ENCODE measurements at regions not wholly inside any gene's neighbourhood (a gene's known extent, or its start where the extent isn't known, plus 50 kb on each side); places are given as distances from the start of the nearest gene placed in this dataset.

DNA sequence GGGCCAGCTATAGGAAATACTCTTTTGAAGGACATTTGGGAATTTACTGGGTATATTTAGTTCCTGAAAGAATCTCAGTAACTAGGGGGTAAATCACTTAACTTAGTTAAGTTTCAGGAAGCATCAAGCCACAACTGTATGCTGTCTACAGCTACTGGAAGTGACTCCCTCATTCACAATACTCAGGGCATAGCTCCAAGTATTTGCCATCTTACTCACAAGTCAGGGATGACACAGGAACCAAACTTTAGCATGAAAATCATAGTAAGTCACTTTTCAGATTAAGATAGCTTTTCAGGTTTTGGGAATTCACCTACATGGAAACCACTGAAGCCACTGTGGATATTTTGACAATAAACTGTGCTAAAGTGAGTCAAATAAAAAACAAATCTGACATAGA, 242.4 kb upstream of the ATP10B start:
- H3K27ac ChIP-seq, result no peak overlapping the region
- H3K4me1 ChIP-seq, result no peaks in the 10 kb centered on the region
- H3K36me3 ChIP-seq, result no peaks in the 10 kb centered on the region
- TF ChIP-seq, protein P1, sequence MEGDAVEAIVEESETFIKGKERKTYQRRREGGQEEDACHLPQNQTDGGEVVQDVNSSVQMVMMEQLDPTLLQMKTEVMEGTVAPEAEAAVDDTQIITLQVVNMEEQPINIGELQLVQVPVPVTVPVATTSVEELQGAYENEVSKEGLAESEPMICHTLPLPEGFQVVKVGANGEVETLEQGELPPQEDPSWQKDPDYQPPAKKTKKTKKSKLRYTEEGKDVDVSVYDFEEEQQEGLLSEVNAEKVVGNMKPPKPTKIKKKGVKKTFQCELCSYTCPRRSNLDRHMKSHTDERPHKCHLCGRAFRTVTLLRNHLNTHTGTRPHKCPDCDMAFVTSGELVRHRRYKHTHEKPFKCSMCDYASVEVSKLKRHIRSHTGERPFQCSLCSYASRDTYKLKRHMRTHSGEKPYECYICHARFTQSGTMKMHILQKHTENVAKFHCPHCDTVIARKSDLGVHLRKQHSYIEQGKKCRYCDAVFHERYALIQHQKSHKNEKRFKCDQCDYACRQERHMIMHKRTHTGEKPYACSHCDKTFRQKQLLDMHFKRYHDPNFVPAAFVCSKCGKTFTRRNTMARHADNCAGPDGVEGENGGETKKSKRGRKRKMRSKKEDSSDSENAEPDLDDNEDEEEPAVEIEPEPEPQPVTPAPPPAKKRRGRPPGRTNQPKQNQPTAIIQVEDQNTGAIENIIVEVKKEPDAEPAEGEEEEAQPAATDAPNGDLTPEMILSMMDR (IDR thresholded peaks at IDR 0.05), result no peak
- TF ChIP-seq EP300 (IDR thresholded peaks at IDR 0.05) (no peak), POLR2A (IDR thresholded peaks at IDR 0.05) (no peak)
- H3K9me3 ChIP-seq, result no peaks in the 10 kb centered on the region
- H3K4me3 ChIP-seq, result no peak overlapping the region
- peaks cover 3% of the 10 kb centered on the region for H3K27me3 ChIP-seq
- no peak for ATAC-seq

DNA sequence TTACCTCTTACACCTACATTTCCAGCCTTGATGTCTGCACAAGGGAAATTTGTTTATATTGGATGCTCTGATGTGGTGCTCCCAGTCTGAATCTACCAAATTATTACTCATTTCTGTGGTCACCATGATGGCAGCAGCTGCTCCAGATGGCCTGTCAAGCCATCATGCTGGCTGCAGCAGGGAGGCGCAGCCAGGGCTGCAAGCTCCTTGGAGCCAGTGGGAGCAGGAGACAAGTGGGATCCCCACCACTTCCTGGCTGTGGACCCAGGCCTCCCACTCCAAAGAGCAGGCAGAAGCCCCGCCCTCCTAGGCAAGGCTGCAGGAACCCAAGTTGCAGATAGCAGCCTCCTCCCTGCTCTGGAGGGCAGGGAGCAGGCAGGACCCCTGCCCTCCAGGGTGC, 241.1 kb upstream of the ATP10B start:
- H3K4me3 ChIP-seq, result no peak overlapping the region
- H3K36me3 ChIP-seq, result no peaks in the 10 kb centered on the region
- H3K27me3 ChIP-seq, result peaks cover 3% of the 10 kb centered on the region
- no peaks in the 10 kb centered on the region for H3K4me1 ChIP-seq
- TF ChIP-seq POLR2A (IDR thresholded peaks at IDR 0.05) (no peak), EP300 (IDR thresholded peaks at IDR 0.05) (no peak), POLR2AphosphoS5 (IDR thresholded peaks at IDR 0.05) (no peak)
- TF ChIP-seq, protein P1 (IDR thresholded peaks at IDR 0.05), result no peak
- ATAC-seq, result no peak
- no CpG with 5 or more reads among the region's 2 CpGs for WGBS, 2 donors (ENCODE audit: low coverage in 1 of 2)
- no peaks in the 10 kb centered on the region for H3K9me3 ChIP-seq
- H3K27ac ChIP-seq, result no peak overlapping the region

DNA sequence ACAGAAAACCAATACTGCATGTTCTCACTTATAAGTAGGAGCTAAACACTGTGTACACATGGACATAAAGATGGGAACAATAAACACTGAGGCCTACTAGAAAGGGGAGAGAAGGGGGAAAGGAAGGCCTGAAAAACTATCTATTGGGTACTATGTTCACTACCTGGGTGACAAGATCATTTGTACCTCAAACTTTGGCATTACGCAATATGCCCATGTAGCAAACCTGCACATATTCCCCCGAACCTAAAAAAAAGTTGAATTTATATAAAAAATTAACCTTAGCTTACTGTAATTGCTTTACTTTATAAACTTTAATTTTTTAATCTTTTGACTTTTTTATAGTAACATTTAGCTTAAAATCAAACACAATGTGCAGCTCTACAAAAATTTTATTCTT, 237.6 kb upstream of the ATP10B start:
- H3K27me3 ChIP-seq, result no peaks in the 10 kb centered on the region
- no peak for ATAC-seq
- H3K4me3 ChIP-seq, result no peak overlapping the region
- H3K27ac ChIP-seq, result no peak overlapping the region
- TF ChIP-seq EP300 (IDR thresholded peaks at IDR 0.05) (no peak), POLR2A (IDR thresholded peaks at IDR 0.05) (no peak), POLR2AphosphoS5 (IDR thresholded peaks at IDR 0.05) (no peak)
- TF ChIP-seq, protein P1 (IDR thresholded peaks at IDR 0.05), result no peak
- 86 to 100% methylated on average over 2 of the region's 2 CpGs for WGBS, 2 donors (ENCODE audit: low coverage in 1 of 2)
- no peaks in the 10 kb centered on the region for H3K9me3 ChIP-seq
- no peaks in the 10 kb centered on the region for H3K4me1 ChIP-seq
- no peaks in the 10 kb centered on the region for H3K36me3 ChIP-seq

DNA sequence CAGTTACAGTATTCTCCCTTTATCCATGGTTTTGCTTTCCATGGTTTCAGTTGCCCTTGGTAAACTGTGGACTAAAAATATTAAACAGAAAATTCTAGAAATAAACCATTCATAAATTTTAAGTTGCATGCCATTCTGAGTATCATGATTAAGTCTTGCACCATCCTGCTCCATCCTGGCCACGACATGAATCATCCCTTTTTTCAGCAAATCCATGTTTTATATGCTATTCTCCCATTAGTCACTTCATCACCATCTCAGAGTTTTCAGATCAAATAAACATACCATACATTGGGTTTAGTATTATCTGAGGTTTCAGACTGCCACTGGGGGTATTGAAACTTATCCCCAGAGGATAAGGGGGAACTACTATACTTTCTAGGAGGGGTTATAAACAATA, 234.4 kb upstream of the ATP10B start:
- WGBS, 2 donors (ENCODE audit: low coverage in 1 of 2), result 20 to 27% methylated on average over 1 of the region's 1 CpG
- no peak overlapping the region for H3K4me3 ChIP-seq
- TF ChIP-seq, protein P1 (IDR thresholded peaks at IDR 0.05), result no peak
- TF ChIP-seq POLR2AphosphoS5 (IDR thresholded peaks at IDR 0.05) (no peak), EP300 (IDR thresholded peaks at IDR 0.05) (no peak), POLR2A (IDR thresholded peaks at IDR 0.05) (no peak)
- H3K4me1 ChIP-seq, result no peaks in the 10 kb centered on the region
- no peak for ATAC-seq
- H3K27me3 ChIP-seq, result no peaks in the 10 kb centered on the region
- no peaks in the 10 kb centered on the region for H3K9me3 ChIP-seq
- no peaks in the 10 kb centered on the region for H3K36me3 ChIP-seq
- H3K27ac ChIP-seq, result no peak overlapping the region

DNA sequence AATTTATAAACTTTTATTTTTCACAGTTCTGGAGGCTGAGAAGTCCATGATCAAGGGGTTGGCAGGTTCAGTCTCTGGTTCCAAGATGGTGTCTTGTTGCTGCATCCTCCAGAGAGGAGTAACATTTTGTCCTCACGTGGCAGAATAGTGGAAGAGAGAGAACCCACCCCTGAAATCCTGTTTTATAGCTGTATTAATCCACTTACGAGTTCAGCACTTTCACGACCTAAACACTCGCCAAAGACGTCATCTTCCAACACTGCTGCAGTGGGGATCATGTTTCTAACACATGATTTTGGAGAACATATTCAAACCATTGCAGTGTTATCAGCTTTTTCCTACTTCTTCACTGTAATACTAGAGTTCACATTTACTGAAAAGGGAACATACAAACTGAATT, 233.0 kb upstream of the ATP10B start:
- WGBS, 2 donors (ENCODE audit: low coverage in 1 of 2), result 50 to 53% methylated on average over 1 to 5 of the region's 5 CpGs
- TF ChIP-seq POLR2AphosphoS5 (IDR thresholded peaks at IDR 0.05) (no peak), POLR2A (IDR thresholded peaks at IDR 0.05) (no peak), EP300 (IDR thresholded peaks at IDR 0.05) (no peak)
- TF ChIP-seq, protein P1 (IDR thresholded peaks at IDR 0.05), result no peak
- H3K4me1 ChIP-seq, result no peaks in the 10 kb centered on the region
- H3K27me3 ChIP-seq, result no peaks in the 10 kb centered on the region
- H3K4me3 ChIP-seq, result no peak overlapping the region
- no peaks in the 10 kb centered on the region for H3K9me3 ChIP-seq
- no peak overlapping the region for H3K27ac ChIP-seq
- no peak for ATAC-seq
- H3K36me3 ChIP-seq, result no peaks in the 10 kb centered on the region

All from gastroesophageal sphincter (tissue), 4 donors.